D721Med (cell line): ENCODE measurements at regions not wholly inside any gene's neighbourhood (a gene's known extent, or its start where the extent isn't known, plus 50 kb on each side); places are given as distances from the start of the nearest gene placed in this dataset.

Experiments
- DNase-seq: peaks from one replicate; pipeline ENCODE4 v3.0.0; 2011; ENCODE audit warnings: low spot score; ENCODE audit not compliant: insufficient read length
- FAIRE-seq: peaks from 2 replicates; lab custom pipeline; 2011; peaks lifted over from hg19 to GRCh38; lab: Jason Lieb, UNC
- TF ChIP-seq, protein P1 (sequence below): IDR thresholded peaks from 2 replicates; pipeline ENCODE4 v1.5.1; 2012; ENCODE audit warnings: mild to moderate bottlenecking, control low read depth; ENCODE audit not compliant: insufficient read depth; ENCODE audit errors: missing control alignments

DNA sequence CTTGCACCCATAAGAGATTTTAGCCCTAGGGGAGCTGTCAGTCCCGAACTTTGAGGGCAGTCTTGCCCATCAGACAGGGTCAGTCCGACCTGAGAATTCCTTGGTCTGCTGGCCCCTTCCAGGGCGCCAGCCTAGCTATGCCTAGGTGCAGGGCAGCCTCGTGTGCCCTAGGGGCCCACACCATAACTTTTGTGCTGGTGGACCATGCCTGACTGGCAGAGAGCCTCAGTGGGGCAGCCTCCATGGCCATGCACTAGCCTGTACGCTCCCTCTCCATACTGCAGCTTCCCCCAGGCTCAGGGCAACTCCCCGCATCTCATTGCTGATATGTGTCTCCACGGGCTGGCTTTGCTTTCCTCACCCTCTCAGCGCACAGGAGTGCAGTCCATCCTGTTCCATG, 835.8 kb upstream of the ALCAM start:
- no peak for DNase-seq
- no peak for FAIRE-seq
- TF ChIP-seq, protein P1, sequence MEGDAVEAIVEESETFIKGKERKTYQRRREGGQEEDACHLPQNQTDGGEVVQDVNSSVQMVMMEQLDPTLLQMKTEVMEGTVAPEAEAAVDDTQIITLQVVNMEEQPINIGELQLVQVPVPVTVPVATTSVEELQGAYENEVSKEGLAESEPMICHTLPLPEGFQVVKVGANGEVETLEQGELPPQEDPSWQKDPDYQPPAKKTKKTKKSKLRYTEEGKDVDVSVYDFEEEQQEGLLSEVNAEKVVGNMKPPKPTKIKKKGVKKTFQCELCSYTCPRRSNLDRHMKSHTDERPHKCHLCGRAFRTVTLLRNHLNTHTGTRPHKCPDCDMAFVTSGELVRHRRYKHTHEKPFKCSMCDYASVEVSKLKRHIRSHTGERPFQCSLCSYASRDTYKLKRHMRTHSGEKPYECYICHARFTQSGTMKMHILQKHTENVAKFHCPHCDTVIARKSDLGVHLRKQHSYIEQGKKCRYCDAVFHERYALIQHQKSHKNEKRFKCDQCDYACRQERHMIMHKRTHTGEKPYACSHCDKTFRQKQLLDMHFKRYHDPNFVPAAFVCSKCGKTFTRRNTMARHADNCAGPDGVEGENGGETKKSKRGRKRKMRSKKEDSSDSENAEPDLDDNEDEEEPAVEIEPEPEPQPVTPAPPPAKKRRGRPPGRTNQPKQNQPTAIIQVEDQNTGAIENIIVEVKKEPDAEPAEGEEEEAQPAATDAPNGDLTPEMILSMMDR, result no peak

DNA sequence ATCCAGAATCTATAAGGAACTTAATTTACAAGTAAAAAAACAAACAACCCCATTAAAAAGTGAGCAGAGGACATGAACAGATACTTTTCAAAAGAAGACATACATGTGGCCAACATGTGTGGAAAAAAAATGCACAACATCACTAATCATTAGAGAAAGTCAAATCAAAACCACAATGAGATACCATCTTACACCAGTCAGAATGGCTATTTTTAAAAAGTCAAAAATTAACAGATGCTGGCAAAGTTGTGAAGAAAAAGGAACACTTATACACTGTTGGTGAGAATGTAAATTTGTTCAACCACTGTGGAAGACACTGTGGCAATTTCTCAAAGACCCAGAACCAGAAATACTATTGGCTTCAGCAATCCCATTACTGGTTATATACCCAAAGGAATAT, 830.0 kb upstream of the ALCAM start:
- DNase-seq, result no peak
- FAIRE-seq, result no peak
- TF ChIP-seq, protein P1, result no peak

- TF ChIP-seq, protein P1, result no peak
- no peak for FAIRE-seq
- no peak for DNase-seq
These were observed 829.4 kb upstream of the ALCAM start for GRCh38 chr3:104537323-104537722.

DNA sequence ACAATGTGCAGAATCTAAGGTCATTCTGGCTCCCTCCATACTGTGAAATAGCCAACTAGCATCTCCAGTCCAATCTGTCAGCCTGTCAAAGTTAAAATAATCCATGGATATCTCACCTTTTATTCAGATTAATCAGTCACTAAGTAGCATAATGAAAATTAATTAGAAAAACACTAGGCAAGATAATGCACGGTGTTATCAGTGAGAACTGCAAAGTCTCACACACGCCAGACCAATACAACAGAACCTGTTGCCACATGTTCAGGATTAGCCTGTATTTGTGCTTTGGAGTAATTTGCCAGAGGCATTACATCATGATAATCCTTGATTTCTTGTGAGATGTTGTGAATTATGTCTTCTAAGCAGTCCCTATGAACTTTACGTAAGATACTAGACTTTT, 820.4 kb upstream of the ALCAM start:
- TF ChIP-seq, protein P1, result no peak
- no peak for DNase-seq
- no peak for FAIRE-seq

GRCh38 chr3:104547031-104547430, 819.7 kb upstream of the ALCAM start:
- DNase-seq (no peak), FAIRE-seq (no peak)
- TF ChIP-seq, protein P1, result no peak

DNA sequence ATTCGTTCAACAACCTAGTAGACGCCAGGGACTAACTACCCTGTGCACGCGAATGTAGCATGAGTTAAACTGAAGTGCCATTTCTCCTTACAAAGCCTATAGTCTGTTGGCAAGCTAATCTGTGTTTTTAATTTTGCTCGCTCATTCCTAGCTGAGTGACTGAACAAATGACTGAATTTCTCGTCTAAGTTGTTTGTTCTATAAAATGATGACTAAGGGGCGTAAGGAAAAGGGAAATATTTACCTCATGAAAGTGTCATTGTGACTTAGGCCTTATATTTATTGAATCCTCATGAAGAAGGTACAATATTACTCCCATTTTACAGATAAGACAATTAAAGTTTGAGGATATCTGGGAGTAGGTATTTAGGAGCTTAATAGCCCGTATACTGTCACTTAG, 818.3 kb upstream of the ALCAM start:
- TF ChIP-seq, protein P1, result no peak
- no peak for FAIRE-seq
- no peak for DNase-seq

GRCh38 chr3:104549099-104549714, 817.5 kb upstream of the ALCAM start:
- TF ChIP-seq, protein P1, result no peak
- DNase-seq (no peak), FAIRE-seq (no peak)
